ENCODE measurements at regions not wholly inside any gene's neighbourhood (a gene's known extent, or its start where the extent isn't known, plus 50 kb on each side); places are given as distances from the start of the nearest gene placed in this dataset.

- no peaks in the 10 kb centered on the region for H3K27me3 ChIP-seq (replicated peaks in 1 of 7)
- no peaks in the 10 kb centered on the region for H3K36me3 ChIP-seq
- intact Hi-C loops (cut with DNase I; ENCODE audit: low total_unique reads), result no loop called here
- H3K27ac ChIP-seq, result no peak overlapping the region
- no peak for TF ChIP-seq POLR2AphosphoS5 (IDR thresholded peaks at IDR 0.05)
- TF ChIP-seq POLR2A (IDR thresholded peaks at IDR 0.05), result no peak
- no peak for TF ChIP-seq CTCF (IDR thresholded peaks at IDR 0.05 in 8 of 11, conservative IDR thresholded peaks at IDR 0.05 in 3 of 11)
- no peak for DNase-seq
- H3K4me3 ChIP-seq, result no peak overlapping the region
- no peaks in the 10 kb centered on the region for H3K4me1 ChIP-seq
- H3K9me3 ChIP-seq, result peaks cover 0 to 51% (median 12%) of the 10 kb centered on the region in 8 donors
- WGBS, 5 donors, result 72 to 93% (median 83%) methylated on average over 3 of the region's 3 CpGs
Observed at GRCh38 chr7:53719122-53719521, 683.7 kb downstream of the POM121L12 start.

GRCh38 chr7:53740971-53741370 is 705.5 kb downstream of the POM121L12 start:
- intact Hi-C loops (cut with DNase I; ENCODE audit: low total_unique reads), result no loop called here
- Histone ChIP-seq H3K4me1 (no peaks in the 10 kb centered on the region), H3K27me3 (replicated peaks in 1 of 7) (no peaks in the 10 kb centered on the region), H3K9me3 (peaks cover 0 to 68% (median 34%) of the 10 kb centered on the region in 8 donors), H3K27ac (no peak overlapping the region), H3K36me3 (no peaks in the 10 kb centered on the region), H3K4me3 (no peak overlapping the region)
- DNase-seq, result no peak
- WGBS, 5 donors, result 84 to 90% (median 87%) methylated on average over 5 to 6 of the region's 6 CpGs
- no peak for TF ChIP-seq POLR2AphosphoS5 (IDR thresholded peaks at IDR 0.05)
- TF ChIP-seq POLR2A (IDR thresholded peaks at IDR 0.05), result no peak
- TF ChIP-seq CTCF (IDR thresholded peaks at IDR 0.05 in 8 of 11, conservative IDR thresholded peaks at IDR 0.05 in 3 of 11), result no peak

- Histone ChIP-seq H3K4me3 (no peak overlapping the region), H3K4me1 (no peaks in the 10 kb centered on the region), H3K36me3 (no peaks in the 10 kb centered on the region), H3K9me3 (peaks cover 0 to 79% (median 46%) of the 10 kb centered on the region in 8 donors), H3K27ac (no peak overlapping the region), H3K27me3 (replicated peaks in 1 of 7) (no peaks in the 10 kb centered on the region)
- DNase-seq, result no peak
- TF ChIP-seq POLR2AphosphoS5 (IDR thresholded peaks at IDR 0.05) (no peak), POLR2A (IDR thresholded peaks at IDR 0.05) (no peak)
- intact Hi-C loops (cut with DNase I; ENCODE audit: low total_unique reads), result no loop called here
- WGBS, 5 donors, result 70 to 81% (median 72%) methylated on average over 7 to 8 of the region's 8 CpGs
Observed at GRCh38 chr7:53743697-53744402, 708.4 kb downstream of the POM121L12 start.

GRCh38 chr7:53744403-53744760 is 708.9 kb downstream of the POM121L12 start:
- H3K27ac ChIP-seq, result no peak overlapping the region
- TF ChIP-seq POLR2A (IDR thresholded peaks at IDR 0.05) (no peak), CTCF (IDR thresholded peaks at IDR 0.05 in 8 of 11, conservative IDR thresholded peaks at IDR 0.05 in 3 of 11) (no peak), POLR2AphosphoS5 (IDR thresholded peaks at IDR 0.05) (no peak)
- H3K4me1 ChIP-seq, result no peaks in the 10 kb centered on the region
- no peak overlapping the region for H3K4me3 ChIP-seq
- H3K36me3 ChIP-seq, result no peaks in the 10 kb centered on the region
- no peaks in the 10 kb centered on the region for H3K27me3 ChIP-seq (replicated peaks in 1 of 7)
- H3K9me3 ChIP-seq, result peaks cover 0 to 79% (median 46%) of the 10 kb centered on the region in 8 donors
- 73 to 90% (median 78%) methylated on average over 4 of the region's 4 CpGs for WGBS, 5 donors
- DNase-seq, result no peak
- intact Hi-C loops (cut with DNase I; ENCODE audit: low total_unique reads), result no loop called here

Data from spleen (tissue), 11 donors.